Lung (tissue), 11 donors: ENCODE measurements at regions not wholly inside any gene's neighbourhood (a gene's known extent, or its start where the extent isn't known, plus 50 kb on each side); places are given as distances from the start of the nearest gene placed in this dataset.

Experiments
- ATAC-seq: fragments of 200-7000 bp; cut with Tn5 transposase; one replicate; pipeline ENCODE4 v1.9.1; 2020; ENCODE audit warnings: moderate number of reproducible peaks; ENCODE audit not compliant: insufficient read depth, low FRiP score
- DNase-seq, 3 donors: peaks; one replicate each; pipeline ENCODE4 v3.0.0-alpha.2; 2013 to 2017
- H3K27ac ChIP-seq, 2 donors: one replicate each; pipeline ENCODE4 v1.5.1; 2013; ENCODE audit warnings: mild to moderate bottlenecking in 2 of 2, moderate library complexity in 2 of 2, control low read depth in 1 of 2, inconsistent platforms in 1 of 2, low read depth in 1 of 2, low read length in 1 of 2
- H3K27me3 ChIP-seq, 3 donors: one replicate each; pipeline ENCODE4 v1.5.1; 2013; ENCODE audit warnings: low read length in 2 of 3; ENCODE audit not compliant: control insufficient read depth in 3 of 3, insufficient read depth in 3 of 3
- H3K36me3 ChIP-seq, 4 donors: one replicate each; pipeline ENCODE4 v1.5.1; 2013; ENCODE audit warnings: low read length in 4 of 4, mild to moderate bottlenecking in 1 of 4, moderate library complexity in 1 of 4; ENCODE audit not compliant: control insufficient read depth in 4 of 4, insufficient read depth in 4 of 4
- H3K4me1 ChIP-seq, 5 donors: one replicate each; pipeline ENCODE4 v1.5.1; 2013; ENCODE audit warnings: low read length in 5 of 5, mild to moderate bottlenecking in 2 of 5, moderate library complexity in 1 of 5; ENCODE audit not compliant: control insufficient read depth in 5 of 5, insufficient read depth in 5 of 5
- H3K4me3 ChIP-seq: one replicate; pipeline ENCODE4 v1.5.1; 2013; ENCODE audit warnings: mild to moderate bottlenecking, control low read depth, moderate library complexity
- H3K9ac ChIP-seq, 2 donors: one replicate each; pipeline ENCODE4 v1.5.1; 2013; ENCODE audit warnings: low read length in 2 of 2, control low read depth in 1 of 2; ENCODE audit not compliant: insufficient read depth in 1 of 2
- H3K9me3 ChIP-seq, 4 donors: one replicate each; pipeline ENCODE4 v1.5.1; 2013; ENCODE audit warnings: low read length in 3 of 4, mild to moderate bottlenecking in 1 of 4, moderate library complexity in 1 of 4; ENCODE audit not compliant: control insufficient read depth in 4 of 4, insufficient read depth in 3 of 4
- CTCF ChIP-seq: IDR thresholded peaks from 2 replicates; pipeline ENCODE4 v1.5.1; 2012; ENCODE audit warnings: mild to moderate bottlenecking; ENCODE audit errors: control extremely low read depth, extremely low read depth
- WGBS, 2 donors: extraction: QIAGEN DNeasy Blood & Tissue Kit; methylation state at CpG; one replicate each; pipeline ENCODE4 v1.1.7; 2013; 5-methylcytosine and 5-hydroxymethylcytosine counted together
- donor health status: control.
- donor health status: control.
- donor health status: Bipolar disorder and iron deficiency.
- donor health status: healthy.
- donor health status: DM: yes; HTN: yes; CAD: no.

DNA sequence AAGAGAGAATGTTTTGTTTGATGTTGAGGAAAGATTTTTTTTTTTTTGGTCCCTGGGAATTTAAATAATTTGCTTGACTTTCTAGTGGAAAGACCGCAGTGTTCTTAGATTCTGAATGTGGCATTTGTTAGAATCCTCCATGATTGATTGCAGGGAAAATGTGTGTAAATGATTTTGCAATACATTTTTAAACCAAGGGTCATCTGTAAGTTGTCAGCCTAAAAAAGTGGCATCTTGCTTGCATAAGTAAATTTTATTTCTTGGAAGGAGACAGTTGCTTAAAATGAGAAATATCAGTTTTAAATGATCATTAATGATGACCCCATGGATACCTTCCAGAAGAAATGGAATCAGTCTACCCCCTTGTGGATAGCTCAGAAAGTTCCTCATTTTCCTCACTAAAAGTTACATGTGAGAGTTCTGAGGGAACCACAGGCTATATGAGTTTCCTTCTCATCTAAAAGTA, 105.1 kb upstream of the SLC25A48 start:
- Histone ChIP-seq H3K36me3 (no peaks in the 10 kb centered on the region), H3K27me3 (no peaks in the 10 kb centered on the region), H3K27ac (no peak overlapping the region), H3K4me3 (no peak overlapping the region), H3K9me3 (no peaks in the 10 kb centered on the region), H3K9ac (no peak overlapping the region), H3K4me1 (peaks cover 0 to 13% (median 4%) of the 10 kb centered on the region in 5 donors)
- peak in 2 of 3 donors; percentile 67 to 77 for DNase-seq
- no peak for TF ChIP-seq CTCF
- WGBS, 2 donors: 63 to 74% methylated on average over 1 of the region's 1 CpG
- no peak for ATAC-seq

GRCh38 chr5:135724617-135725016, 109.8 kb upstream of the SLC25A48 start:
- H3K9me3 ChIP-seq: no peaks in the 10 kb centered on the region
- ATAC-seq: no peak
- no peak overlapping the region for H3K4me3 ChIP-seq
- H3K36me3 ChIP-seq: no peaks in the 10 kb centered on the region
- no peak overlapping the region for H3K9ac ChIP-seq
- no peak overlapping the region for H3K27ac ChIP-seq
- no peaks in the 10 kb centered on the region for H3K27me3 ChIP-seq
- DNase-seq: no peak
- WGBS, 2 donors: 56 to 64% methylated on average over 2 of the region's 2 CpGs
- peaks cover 0 to 35% (median 7%) of the 10 kb centered on the region in 5 donors for H3K4me1 ChIP-seq
- no peak for TF ChIP-seq CTCF

- TF ChIP-seq CTCF: no peak
- 38 to 61% methylated on average over 2 of the region's 2 CpGs for WGBS, 2 donors
Measured at GRCh38 chr5:135723491-135723890, 111.0 kb upstream of the SLC25A48 start.

DNA sequence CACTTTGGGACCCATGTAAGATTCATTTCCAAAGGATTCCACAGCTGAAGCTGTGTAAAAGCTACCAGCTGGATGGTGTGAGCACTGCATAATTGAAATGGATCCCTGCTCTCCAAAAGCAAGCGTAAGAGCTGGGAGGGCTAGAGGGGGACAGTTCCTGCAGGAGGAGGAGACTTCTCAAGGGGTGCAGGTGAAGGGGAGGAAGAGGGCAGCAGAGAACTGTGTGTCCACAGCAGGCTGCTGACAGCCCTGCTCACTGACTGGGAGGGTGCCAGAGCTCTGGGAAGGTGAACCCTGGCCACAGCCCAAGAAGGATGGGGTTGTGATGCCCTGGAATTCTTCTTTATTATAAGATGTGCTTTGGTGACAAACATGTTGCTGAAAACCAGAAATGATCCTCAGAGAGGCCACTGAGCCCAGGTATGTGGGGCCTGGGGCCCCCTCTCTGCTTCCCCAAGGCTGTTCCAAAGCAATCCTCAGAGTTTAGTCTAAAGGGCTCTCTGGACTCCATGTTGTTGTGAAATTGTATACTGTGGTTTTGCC, 112.8 kb upstream of the SLC25A48 start:
- DNase-seq (no peak), ATAC-seq (no peak)
- no peaks in the 10 kb centered on the region for H3K9me3 ChIP-seq
- TF ChIP-seq CTCF: no peak
- H3K4me3 ChIP-seq: no peak overlapping the region
- H3K36me3 ChIP-seq: no peaks in the 10 kb centered on the region
- no peaks in the 10 kb centered on the region for H3K27me3 ChIP-seq
- H3K9ac ChIP-seq: no peak overlapping the region
- peaks cover 0 to 29% (median 4%) of the 10 kb centered on the region in 5 donors for H3K4me1 ChIP-seq
- H3K27ac ChIP-seq: no peak overlapping the region
- 94 to 95% methylated on average over 1 of the region's 1 CpG for WGBS, 2 donors

More at GRCh38 chr5:135723491-135723890, 111.0 kb upstream of the SLC25A48 start:
- no peak overlapping the region for H3K4me3 ChIP-seq
- H3K9me3 ChIP-seq: no peaks in the 10 kb centered on the region
- peaks cover 0 to 32% (median 4%) of the 10 kb centered on the region in 5 donors for H3K4me1 ChIP-seq
- no peaks in the 10 kb centered on the region for H3K36me3 ChIP-seq
- ATAC-seq (no peak), DNase-seq (peak in 2 of 3 donors; percentile 63 to 73)
- H3K9ac ChIP-seq: no peak overlapping the region
- no peak overlapping the region for H3K27ac ChIP-seq
- no peaks in the 10 kb centered on the region for H3K27me3 ChIP-seq
